ENCODE measurements at regions not wholly inside any gene's neighbourhood (a gene's known extent, or its start where the extent isn't known, plus 50 kb on each side); places are given as distances from the start of the nearest gene placed in this dataset.

DNA sequence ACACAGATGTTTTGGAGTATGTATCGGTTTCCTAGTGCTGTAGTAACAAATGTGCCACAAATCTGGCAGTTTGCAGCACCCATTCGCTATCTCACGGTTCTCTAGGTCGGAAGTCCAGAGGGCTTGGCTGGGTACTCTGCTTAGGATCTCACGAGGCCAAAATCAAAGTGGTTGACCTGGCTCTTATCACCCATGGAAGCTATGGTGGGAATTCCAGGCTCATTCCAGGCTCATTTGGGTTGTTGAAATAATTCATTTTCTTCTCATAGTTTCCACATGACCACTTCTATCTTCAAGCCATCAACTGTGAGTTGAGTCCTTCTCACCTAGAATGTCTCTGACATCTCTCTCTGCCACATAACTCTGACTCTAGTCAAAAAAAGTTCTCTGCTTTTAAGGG, 431.0 kb upstream of the TMPO start:
- H3K9me3 Mint-ChIP-seq = peaks cover 34% of the 10 kb centered on the region

DNA sequence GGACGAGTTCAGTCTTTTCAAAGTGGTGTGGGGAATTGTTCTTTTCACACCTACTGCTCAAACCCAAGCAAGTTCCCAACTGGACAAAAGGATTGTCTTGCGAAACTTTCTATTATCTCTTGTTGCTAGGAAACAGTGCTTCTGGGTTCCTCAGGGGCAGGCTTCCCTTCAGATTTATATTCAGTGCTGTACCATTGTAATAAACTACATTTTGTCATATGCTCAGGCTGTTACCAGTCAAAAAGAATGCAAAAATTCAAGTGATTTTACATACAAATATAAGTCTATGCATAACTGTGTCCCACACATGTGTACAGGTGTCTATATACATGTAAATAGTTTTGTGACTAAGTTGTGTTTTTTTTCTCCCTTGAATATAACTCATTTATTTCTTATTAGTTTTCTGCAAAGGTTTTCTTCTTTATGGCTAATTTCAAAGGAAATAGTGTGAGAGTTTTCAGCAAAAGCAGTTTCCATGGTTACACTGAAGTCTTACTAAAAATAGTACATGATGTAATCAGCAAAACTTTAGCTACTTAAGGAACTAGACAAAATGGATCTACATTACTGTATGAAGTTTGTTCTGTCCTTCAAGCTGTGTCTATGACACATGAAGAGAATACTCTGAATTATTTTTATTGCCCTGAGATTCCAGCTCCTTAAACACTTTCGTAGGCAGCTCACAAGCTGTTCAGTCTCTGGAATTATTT, 430.2 kb upstream of the TMPO start:
- no peaks in the 10 kb centered on the region for H3K27me3 Mint-ChIP-seq (ENCODE audit: insufficient read depth)
- no peaks in the 10 kb centered on the region; the same call in 1 of the 2 replicates for H3K36me3 Mint-ChIP-seq (ENCODE audit: low read depth)
- peaks cover 34% of the 10 kb centered on the region for H3K9me3 Mint-ChIP-seq
- TF ChIP-seq, protein P1, sequence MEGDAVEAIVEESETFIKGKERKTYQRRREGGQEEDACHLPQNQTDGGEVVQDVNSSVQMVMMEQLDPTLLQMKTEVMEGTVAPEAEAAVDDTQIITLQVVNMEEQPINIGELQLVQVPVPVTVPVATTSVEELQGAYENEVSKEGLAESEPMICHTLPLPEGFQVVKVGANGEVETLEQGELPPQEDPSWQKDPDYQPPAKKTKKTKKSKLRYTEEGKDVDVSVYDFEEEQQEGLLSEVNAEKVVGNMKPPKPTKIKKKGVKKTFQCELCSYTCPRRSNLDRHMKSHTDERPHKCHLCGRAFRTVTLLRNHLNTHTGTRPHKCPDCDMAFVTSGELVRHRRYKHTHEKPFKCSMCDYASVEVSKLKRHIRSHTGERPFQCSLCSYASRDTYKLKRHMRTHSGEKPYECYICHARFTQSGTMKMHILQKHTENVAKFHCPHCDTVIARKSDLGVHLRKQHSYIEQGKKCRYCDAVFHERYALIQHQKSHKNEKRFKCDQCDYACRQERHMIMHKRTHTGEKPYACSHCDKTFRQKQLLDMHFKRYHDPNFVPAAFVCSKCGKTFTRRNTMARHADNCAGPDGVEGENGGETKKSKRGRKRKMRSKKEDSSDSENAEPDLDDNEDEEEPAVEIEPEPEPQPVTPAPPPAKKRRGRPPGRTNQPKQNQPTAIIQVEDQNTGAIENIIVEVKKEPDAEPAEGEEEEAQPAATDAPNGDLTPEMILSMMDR (IDR thresholded peaks at IDR 0.05) = no peak
- H3K4me3 Mint-ChIP-seq = no peak overlapping the region
- H3K27ac Mint-ChIP-seq = no peak overlapping the region
- no peak for DNase-seq
- no peaks in the 10 kb centered on the region for H3K4me1 Mint-ChIP-seq (ENCODE audit: low read depth)

More for the DNA sequence above, 431.0 kb upstream of the TMPO start:
- no peak for DNase-seq
- H3K4me1 Mint-ChIP-seq (ENCODE audit: low read depth) = no peaks in the 10 kb centered on the region
- TF ChIP-seq, protein P1 (IDR thresholded peaks at IDR 0.05) = no peak
- no peak overlapping the region for H3K4me3 Mint-ChIP-seq
- H3K36me3 Mint-ChIP-seq (ENCODE audit: low read depth) = no peaks in the 10 kb centered on the region; the same call in 1 of the 2 replicates
- no peak overlapping the region for H3K27ac Mint-ChIP-seq
- no peaks in the 10 kb centered on the region for H3K27me3 Mint-ChIP-seq (ENCODE audit: insufficient read depth)

DNA sequence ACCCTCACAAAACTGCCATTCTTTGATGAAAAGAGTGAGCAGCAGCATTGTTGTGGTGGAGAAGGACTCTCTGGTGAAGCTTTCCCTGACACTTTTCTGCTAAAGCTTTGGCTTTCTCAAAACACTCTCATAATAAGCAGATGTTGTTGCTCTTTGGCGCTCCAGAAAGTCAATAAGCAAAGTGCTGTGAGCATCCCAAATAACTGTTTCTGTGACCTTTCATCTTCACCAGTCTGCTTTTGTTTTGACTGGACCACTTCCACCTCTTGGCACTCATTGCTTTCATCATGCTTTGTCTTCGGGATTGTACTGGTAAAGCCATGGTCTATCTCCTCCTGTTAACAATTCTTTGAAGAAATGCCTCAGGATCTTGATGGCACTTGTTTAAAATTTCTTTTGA, 424.7 kb upstream of the TMPO start:
- no peak overlapping the region for H3K27ac Mint-ChIP-seq

DNA sequence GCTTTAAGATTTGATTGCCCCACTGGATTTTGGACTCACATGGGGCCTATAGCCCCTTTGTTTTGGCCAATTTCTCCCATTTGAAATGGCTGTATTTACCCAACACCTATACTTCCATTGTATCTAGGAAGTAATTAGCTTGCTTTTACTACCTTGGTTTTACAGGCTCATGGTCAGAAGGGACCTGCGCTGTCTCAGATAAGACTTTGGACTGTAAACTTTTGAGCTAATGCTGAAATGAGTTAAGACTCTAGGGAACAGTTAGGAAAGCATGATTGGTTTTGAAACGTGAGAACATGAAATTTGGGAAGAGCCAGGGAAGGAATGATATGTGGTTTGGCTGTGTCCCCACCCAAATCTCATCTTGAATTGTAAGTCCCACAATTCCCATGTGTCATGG, 419.0 kb upstream of the TMPO start:
- TF ChIP-seq, protein P1 (IDR thresholded peaks at IDR 0.05) = no peak
- H3K27me3 Mint-ChIP-seq (ENCODE audit: insufficient read depth) = no peaks in the 10 kb centered on the region; the same call in 1 of the 2 replicates
- DNase-seq = no peak
- no peak overlapping the region for H3K27ac Mint-ChIP-seq
- no peak overlapping the region for H3K4me3 Mint-ChIP-seq
- no peaks in the 10 kb centered on the region for H3K4me1 Mint-ChIP-seq (ENCODE audit: low read depth)
- no peaks in the 10 kb centered on the region; the same call in 1 of the 2 replicates for H3K36me3 Mint-ChIP-seq (ENCODE audit: low read depth)
- H3K9me3 Mint-ChIP-seq = peaks cover 58% of the 10 kb centered on the region

More for the DNA sequence above, 424.7 kb upstream of the TMPO start:
- H3K36me3 Mint-ChIP-seq (ENCODE audit: low read depth) = no peaks in the 10 kb centered on the region; the same call in 1 of the 2 replicates
- no peaks in the 10 kb centered on the region; the same call in 1 of the 2 replicates for H3K27me3 Mint-ChIP-seq (ENCODE audit: insufficient read depth)
- no peaks in the 10 kb centered on the region for H3K4me1 Mint-ChIP-seq (ENCODE audit: low read depth)
- TF ChIP-seq, protein P1 (IDR thresholded peaks at IDR 0.05) = no peak
- peaks cover 42% of the 10 kb centered on the region for H3K9me3 Mint-ChIP-seq
- no peak for DNase-seq
- no peak overlapping the region for H3K4me3 Mint-ChIP-seq

DNA sequence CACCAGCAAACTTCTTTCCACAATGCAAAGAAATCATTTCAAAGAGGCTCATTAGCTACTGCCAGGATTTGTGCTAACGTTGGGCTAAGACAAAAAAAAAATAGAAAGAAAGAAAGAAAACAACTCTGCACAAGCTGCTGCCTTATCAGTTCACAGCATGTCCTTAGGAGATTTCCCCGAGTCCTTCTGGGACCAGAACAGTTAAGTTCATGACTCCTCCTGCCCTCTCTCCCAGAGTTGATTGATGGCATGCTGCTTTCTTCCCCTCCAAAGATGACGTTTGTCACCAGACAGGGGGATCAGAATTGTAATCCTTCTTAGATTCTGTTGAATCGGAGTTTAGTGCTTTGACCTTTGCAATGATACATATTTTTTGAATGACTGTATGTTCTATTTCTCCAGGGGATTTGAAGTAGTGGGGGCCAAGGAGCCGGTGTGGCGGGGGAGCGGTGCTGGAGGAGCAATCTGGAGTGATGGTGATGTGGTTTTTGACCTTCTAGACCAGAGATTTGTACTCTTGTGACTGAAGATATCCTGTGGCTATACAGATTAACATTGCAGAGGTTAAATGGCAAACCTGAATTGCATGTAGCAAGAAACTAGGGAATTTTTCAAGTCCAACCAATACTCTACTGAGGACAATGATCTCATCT, 409.2 kb upstream of the TMPO start:
- Mint-ChIP-seq H3K4me1 (ENCODE audit: low read depth) (no peaks in the 10 kb centered on the region), H3K36me3 (ENCODE audit: low read depth) (no peaks in the 10 kb centered on the region), H3K4me3 (no peak overlapping the region), H3K27me3 (ENCODE audit: insufficient read depth) (no peaks in the 10 kb centered on the region), H3K9me3 (peaks cover 36% of the 10 kb centered on the region), H3K27ac (no peak overlapping the region)
- DNase-seq = no peak
- TF ChIP-seq, protein P1 (IDR thresholded peaks at IDR 0.05) = no peak
